Cardiac fibroblast (primary cell): ENCODE measurements at regions not wholly inside any gene's neighbourhood (a gene's known extent, or its start where the extent isn't known, plus 50 kb on each side); places are given as distances from the start of the nearest gene placed in this dataset.

Experiments
- DNase-seq, 2 donors: peaks; one replicate each; pipeline versions ENCODE4 v3.0.0 to v3.0.0-alpha.2; 2010; ENCODE audit warnings: low read depth in 2 of 2
- H3K4me3 ChIP-seq, 2 donors: replicated peaks in 1 of 2; 1 replicate in 1 of 2; 2 replicates in 1 of 2; pipeline ENCODE4 v1.5.1; 2011; ENCODE audit warnings: low read depth in 2 of 2, low read length in 2 of 2, mild to moderate bottlenecking in 2 of 2, moderate library complexity in 1 of 2
- CTCF ChIP-seq: IDR thresholded peaks from one replicate; pipeline ENCODE4 v1.5.1; 2011; ENCODE audit warnings: low read depth, mild to moderate bottlenecking, low read length, inconsistent platforms

GRCh38 chr2:220552790-220553535 is 925.5 kb downstream of the SLC4A3 start:
- H3K4me3 ChIP-seq, result no peak overlapping the region
- peak in 1 of 2 donors; percentile 23 for DNase-seq
- TF ChIP-seq CTCF, result no peak

DNA sequence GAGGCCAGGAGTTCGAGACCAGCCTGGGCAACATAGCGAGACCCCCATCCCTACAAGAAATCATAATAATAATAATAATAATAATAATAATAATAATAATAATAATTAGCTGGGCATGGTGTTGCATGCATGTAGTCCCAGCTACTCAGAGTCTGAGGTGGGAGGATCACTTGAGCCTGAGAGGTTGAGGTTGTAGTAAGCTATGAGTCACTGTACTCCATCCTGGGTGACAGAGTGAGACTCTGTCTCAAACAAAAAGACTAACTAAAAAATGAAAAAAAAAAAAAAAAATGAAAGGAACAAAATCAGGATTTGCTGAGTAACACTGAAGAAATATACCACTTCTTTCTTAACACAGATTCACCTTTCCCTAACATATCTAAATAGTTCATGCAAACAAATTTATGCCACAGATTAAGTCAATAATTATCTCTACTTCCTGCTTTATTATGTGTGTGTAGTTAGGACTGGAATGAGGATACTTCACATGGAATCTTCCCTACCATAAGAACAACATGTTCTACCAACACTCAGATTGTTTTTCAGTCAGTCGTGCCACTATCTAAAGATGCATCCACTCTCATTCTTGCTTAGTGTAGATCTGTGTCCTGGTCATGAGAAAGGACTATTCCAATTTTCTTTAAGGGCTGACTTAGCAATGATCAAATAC is 928.7 kb downstream of the SLC4A3 start:
- H3K4me3 ChIP-seq, result no peak overlapping the region
- TF ChIP-seq CTCF, result no peak
- peak in 1 of 2 donors; percentile 41 for DNase-seq

DNA sequence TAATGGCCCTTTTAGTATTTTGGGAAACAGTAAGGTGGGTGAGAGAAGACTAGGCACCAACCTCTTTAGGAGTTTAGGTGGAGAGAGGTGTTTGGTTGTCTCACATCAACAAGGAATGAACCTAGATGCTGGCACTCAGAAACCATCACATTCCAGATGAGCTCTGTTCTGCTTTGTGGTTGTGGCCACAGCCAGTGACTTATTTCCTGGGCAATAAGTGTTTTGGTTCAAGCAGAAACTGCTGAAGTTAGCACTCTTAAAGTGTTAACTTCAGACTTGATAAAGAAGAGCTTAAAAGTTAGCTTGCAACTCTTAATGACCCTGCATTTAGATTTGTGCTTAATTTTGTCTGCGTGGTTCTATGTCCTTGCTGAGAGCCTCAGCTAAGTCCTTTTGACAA is 929.2 kb downstream of the SLC4A3 start:
- H3K4me3 ChIP-seq, result no peak overlapping the region
- TF ChIP-seq CTCF, result no peak
- DNase-seq, result peak; percentile 30 to 47

DNA sequence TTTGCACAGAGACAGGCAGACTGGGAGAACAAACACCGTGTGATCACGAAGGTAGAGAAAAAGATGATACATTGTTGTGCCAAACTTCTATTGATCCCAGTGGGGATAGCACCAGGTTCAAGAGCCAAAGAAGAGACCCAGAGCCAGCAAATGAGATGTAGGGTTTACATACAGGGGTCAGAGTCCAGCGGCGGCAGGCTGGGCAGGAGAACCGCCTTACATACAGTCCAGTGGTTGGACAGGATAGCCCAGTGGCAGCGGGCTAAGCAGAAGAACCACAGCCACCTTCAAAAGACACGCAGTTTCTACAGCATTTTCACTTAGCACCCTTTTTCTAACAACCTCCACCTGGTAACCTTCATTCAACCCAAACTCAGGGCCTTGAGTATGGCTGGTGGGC is 932.8 kb downstream of the SLC4A3 start:
- no peak for DNase-seq
- no peak for TF ChIP-seq CTCF

GRCh38 chr2:220562375-220563140 is 935.1 kb downstream of the SLC4A3 start:
- no peak for TF ChIP-seq CTCF
- DNase-seq, result no peak
- no peak overlapping the region for H3K4me3 ChIP-seq

More for the DNA sequence above, 932.8 kb downstream of the SLC4A3 start:
- no peak overlapping the region for H3K4me3 ChIP-seq

DNA sequence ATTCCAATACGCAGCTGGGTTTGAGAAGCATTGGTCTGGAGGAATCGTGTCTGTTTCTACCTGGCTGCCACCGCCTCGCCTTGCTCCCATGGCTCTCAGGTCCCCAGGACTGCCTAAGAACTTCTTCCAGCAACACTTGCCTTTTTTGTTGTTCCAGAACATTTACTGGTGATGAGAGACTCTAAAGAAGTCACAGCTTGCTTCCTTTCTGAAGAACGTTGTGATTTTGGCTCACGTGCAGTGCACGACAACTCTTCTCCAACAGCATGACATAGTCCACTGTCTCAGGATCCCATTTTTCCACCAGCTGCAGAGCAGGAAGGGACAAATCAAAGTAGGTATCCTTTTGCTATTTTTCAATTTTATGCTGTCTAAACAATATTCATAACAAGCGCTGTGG is 940.9 kb downstream of the SLC4A3 start:
- no peak for TF ChIP-seq CTCF
- no peak for DNase-seq
- H3K4me3 ChIP-seq, result no peak overlapping the region
